T-helper 1 cell (primary cell): ENCODE measurements at regions not wholly inside any gene's neighbourhood (a gene's known extent, or its start where the extent isn't known, plus 50 kb on each side); places are given as distances from the start of the nearest gene placed in this dataset.

Experiments used
- DNase-seq, 5 donors: peaks; one replicate each; pipeline ENCODE4 v3.0.0-alpha.2; 2012 to 2020

- no peak for DNase-seq
These were observed 326.2 kb upstream of the RAB6C start for GRCh38 chr2:129653246-129653645.

GRCh38 chr2:129654331-129654730 lies 325.1 kb upstream of the RAB6C start:
- no peak for DNase-seq

- DNase-seq = no peak
These were observed 323.3 kb upstream of the RAB6C start for GRCh38 chr2:129656081-129656598.

GRCh38 chr2:129658430-129658829 lies 321.0 kb upstream of the RAB6C start:
- no peak for DNase-seq

GRCh38 chr2:129661935-129662334 lies 317.5 kb upstream of the RAB6C start:
- no peak for DNase-seq

GRCh38 chr2:129667577-129667976 lies 311.9 kb upstream of the RAB6C start:
- DNase-seq = no peak

- no peak for DNase-seq
These were observed 306.9 kb upstream of the RAB6C start for GRCh38 chr2:129672521-129672920.

DNA sequence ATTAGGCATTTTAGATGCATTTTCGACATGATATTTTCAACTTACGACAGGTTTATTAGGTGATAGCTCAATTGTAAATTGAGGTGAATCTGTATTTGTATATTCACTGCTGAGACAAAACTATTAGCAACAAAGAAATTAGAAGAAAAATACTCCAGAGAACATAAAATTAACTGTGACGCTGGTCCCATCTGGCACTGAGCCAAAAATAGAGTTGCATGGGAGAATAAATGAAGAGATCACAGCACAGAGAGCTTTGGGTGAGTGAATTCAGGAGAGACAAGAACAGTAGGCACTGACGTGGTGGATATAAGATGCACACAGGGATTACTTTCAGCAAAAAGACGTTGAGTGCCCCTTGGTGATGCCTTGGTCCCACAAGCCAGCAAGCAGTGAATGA lies 306.2 kb upstream of the RAB6C start:
- DNase-seq = no peak

GRCh38 chr2:129673847-129674711 lies 305.4 kb upstream of the RAB6C start:
- no peak for DNase-seq

- DNase-seq = no peak
These were observed 300.7 kb upstream of the RAB6C start for GRCh38 chr2:129678751-129679150.

- no peak for DNase-seq
These were observed 297.7 kb upstream of the RAB6C start for GRCh38 chr2:129681788-129682187.

GRCh38 chr2:129689653-129690448 lies 289.6 kb upstream of the RAB6C start:
- DNase-seq = no peak

DNA sequence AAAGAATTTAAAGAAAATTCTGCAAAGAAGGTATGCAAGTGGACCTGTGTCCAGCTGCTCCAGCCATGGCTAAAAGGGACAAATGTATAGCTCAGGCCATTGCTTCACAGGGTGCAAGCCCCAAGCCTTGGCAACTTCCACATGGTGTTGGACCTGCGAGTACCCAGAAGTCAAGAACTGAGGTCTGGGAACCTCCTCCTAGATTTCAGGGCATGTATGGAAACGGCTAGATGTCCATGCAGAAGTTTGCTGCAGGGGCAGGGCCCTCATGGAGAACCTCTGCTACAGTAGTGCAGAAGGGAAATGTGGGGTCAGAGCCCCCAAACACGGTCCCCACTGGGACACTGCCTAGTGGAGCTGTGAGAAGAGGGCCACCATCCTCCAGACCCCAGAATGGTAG lies 284.0 kb upstream of the RAB6C start:
- no peak for DNase-seq

GRCh38 chr2:129698593-129698992 lies 280.9 kb upstream of the RAB6C start:
- DNase-seq = no peak

- no peak for DNase-seq
These were observed 279.5 kb upstream of the RAB6C start for GRCh38 chr2:129699781-129700573.

GRCh38 chr2:129702416-129703176 lies 276.9 kb upstream of the RAB6C start:
- no peak for DNase-seq

GRCh38 chr2:129705085-129705484 lies 274.4 kb upstream of the RAB6C start:
- no peak for DNase-seq

- no peak for DNase-seq
These were observed 271.7 kb upstream of the RAB6C start for GRCh38 chr2:129707800-129708199.

- no peak for DNase-seq
These were observed 271.1 kb upstream of the RAB6C start for GRCh38 chr2:129708221-129708967.

- no peak for DNase-seq
These were observed 270.2 kb upstream of the RAB6C start for GRCh38 chr2:129709001-129709955.
